HepG2 (cell line): ENCODE measurements at regions not wholly inside any gene's neighbourhood (a gene's known extent, or its start where the extent isn't known, plus 50 kb on each side); places are given as distances from the start of the nearest gene placed in this dataset.

Experiments used
- ATAC-seq: fragments of 200-7000 bp; cut with Tn5 transposase; 3 replicates; pipeline ENCODE4 v1.9.1; 2020; ENCODE audit warnings: mild to moderate bottlenecking, moderate library complexity
- BruUV-seq: library from RNA; stranded (reverse); fragments of 400-500 nt; replicated peaks from 2 replicates; lab custom pipeline; 2021; lab: Mats Ljungman, UMichigan
- CTCF ChIA-PET: fragments of 300-600 bp; formaldehyde crosslinking; extraction: SDS; loops from one replicate; lab custom pipeline; 2021; ENCODE audit warnings: low total read pairs, inconsistent platforms, low intra/inter-chr PET ratio; lab: Yijun Ruan, JAX
- POLR2A ChIA-PET: fragments of 350-600 bp; sonication (Branson Sonifier 250); formaldehyde crosslinking; loops from one replicate; lab custom pipeline; 2020; ENCODE audit warnings: antibody characterized with exemption, inconsistent platforms; lab: Yijun Ruan, JAX
- DNase-seq: peaks from one replicate; pipeline ENCODE4 v3.0.0-alpha.2; 2015; ENCODE audit warnings: low spot score
- FAIRE-seq: peaks from 3 replicates; lab custom pipeline; 2011; peaks lifted over from hg19 to GRCh38; lab: Jason Lieb, UNC
- H2AFZ ChIP-seq: one replicate; pipeline ENCODE4 v1.6.1; 2011; ENCODE audit warnings: low read length, inconsistent platforms
- H3K27ac ChIP-seq: fragments of 300-600 bp; 3 replicates; pipeline ENCODE4 v1.8.0; 2011; ENCODE audit warnings: mixed run types, mild to moderate bottlenecking, mixed read lengths, low read length, inconsistent platforms; ENCODE audit not compliant: insufficient read depth; ENCODE audit errors: extremely low read length
- H3K27me3 ChIP-seq, 2 experiments: fragments of 200-600 bp in 1 of 2; 2 replicates in 1 of 2; 3 replicates in 1 of 2; pipeline versions ENCODE4 v1.6.0 to v1.8.0; 2011; ENCODE audit warnings: low read length in 2 of 2, mild to moderate bottlenecking in 2 of 2, moderate library complexity in 2 of 2, inconsistent platforms in 1 of 2; ENCODE audit not compliant: insufficient read depth in 2 of 2, control insufficient read depth in 1 of 2
- H3K36me3 ChIP-seq, 2 experiments: fragments of 200-600 bp in 1 of 2; replicated peaks in 1 of 2; 2 replicates in 1 of 2; 3 replicates in 1 of 2; pipeline versions ENCODE4 v1.5.1 to v1.8.0; 2011; ENCODE audit warnings: low read length in 2 of 2, inconsistent platforms in 1 of 2; ENCODE audit not compliant: insufficient read depth in 2 of 2, control insufficient read depth in 1 of 2
- H3K4me1 ChIP-seq: 2 replicates; pipeline ENCODE4 v1.5.1; 2012; ENCODE audit warnings: low read length, inconsistent platforms; ENCODE audit not compliant: insufficient read depth
- H3K4me2 ChIP-seq: 2 replicates; pipeline ENCODE4 v1.6.0; 2011; ENCODE audit warnings: low read depth, low read length, inconsistent platforms
- H3K4me3 ChIP-seq, 3 experiments: fragments of 200-600 bp in 1 of 3; sonication (generic), shearing (Covaris generic) in 1 of 3; replicated peaks in 1 of 3; 2 replicates each; pipeline ENCODE4 v1.5.1; 2011 to 2016; ENCODE audit warnings: low read length in 3 of 3, inconsistent platforms in 2 of 3, low read depth in 2 of 3, mild to moderate bottlenecking in 2 of 3, control low read depth in 1 of 3, mixed read lengths in 1 of 3; ENCODE audit not compliant: insufficient read depth in 1 of 3
- H3K79me2 ChIP-seq: one replicate; pipeline ENCODE4 v1.6.1; 2011; ENCODE audit warnings: low read length, inconsistent platforms; ENCODE audit not compliant: insufficient read depth
- H3K9ac ChIP-seq: 2 replicates; pipeline ENCODE4 v1.6.0; 2011; ENCODE audit warnings: mild to moderate bottlenecking, low read depth, low read length, inconsistent platforms; ENCODE audit not compliant: insufficient read depth
- H3K9me3 ChIP-seq: 2 replicates; pipeline ENCODE4 v1.5.1; 2012; ENCODE audit warnings: mild to moderate bottlenecking, low read length
- H4K20me1 ChIP-seq: 2 replicates; pipeline ENCODE4 v1.6.0; 2011; ENCODE audit warnings: inconsistent platforms, mild to moderate bottlenecking, low read length, moderate library complexity; ENCODE audit not compliant: insufficient read depth
- ELK4 ChIP-seq: sonication (generic); formaldehyde crosslinking; IDR thresholded peaks from 2 replicates; pipeline ENCODE4 v1.9.0; 2021; ENCODE audit warnings: missing genetic modification reagents, borderline replicate concordance
- IKZF5 ChIP-seq: IDR thresholded peaks from 2 replicates; pipeline ENCODE4 v1.6.1; 2018; ENCODE audit warnings: missing genetic modification reagents, mild to moderate bottlenecking, missing compliant biosample characterization
- PRDM15 ChIP-seq: sonication (generic); formaldehyde crosslinking; IDR thresholded peaks from 2 replicates; pipeline ENCODE4 v1.4.0; 2020; ENCODE audit warnings: missing genetic modification reagents
- RELA ChIP-seq: sonication (generic); formaldehyde crosslinking; IDR thresholded peaks from 2 replicates; pipeline ENCODE4 v1.4.0; 2020; ENCODE audit warnings: missing genetic modification reagents
- SOX13 ChIP-seq, 3 experiments: fragments of 450-650 bp in 1 of 3; sonication (generic) in 1 of 3; formaldehyde crosslinking in 1 of 3; IDR thresholded peaks in 2 of 3; conservative IDR thresholded peaks in 1 of 3; 2 replicates each; pipeline versions ENCODE4 v1.5.0 to v1.6.1; 2016 to 2020; ENCODE audit warnings: antibody characterized with exemption in 1 of 3, mild to moderate bottlenecking in 1 of 3, missing compliant biosample characterization in 1 of 3, missing genetic modification reagents in 1 of 3, moderate library complexity in 1 of 3
- ZKSCAN5 ChIP-seq: sonication (generic); formaldehyde crosslinking; IDR thresholded peaks from 2 replicates; pipeline ENCODE4 v1.5.1; 2020; ENCODE audit warnings: mild to moderate bottlenecking, missing genetic modification reagents
- ZNF20 ChIP-seq: sonication (generic); formaldehyde crosslinking; IDR thresholded peaks from 2 replicates; pipeline ENCODE4 v1.4.0; 2020; ENCODE audit warnings: mild to moderate bottlenecking, moderate library complexity, missing genetic modification reagents
- ZNF619 ChIP-seq: sonication (generic); formaldehyde crosslinking; IDR thresholded peaks from 2 replicates; pipeline ENCODE4 v1.4.0; 2020; ENCODE audit warnings: mild to moderate bottlenecking, missing genetic modification reagents
- ZNF749 ChIP-seq: sonication (generic); formaldehyde crosslinking; IDR thresholded peaks from 2 replicates; pipeline ENCODE4 v1.8.0; 2022; ENCODE audit warnings: mild to moderate bottlenecking, missing genetic modification reagents, moderate library complexity, borderline replicate concordance
- WGBS: methylation state at CpG from one replicate; pipeline ENCODE4 v1.1.6; 2017; ENCODE audit warnings: low lambda C conversion rate; 5-methylcytosine and 5-hydroxymethylcytosine counted together
- in situ Hi-C: cut with HindIII; loops from 2 replicates; pipeline ENCODE4 v1.10.0; 2017; ENCODE audit warnings: low pct_unique_long_range_greater_than_20kb; ENCODE audit not compliant: extremely low pct_ligation_motif_present
- intact Hi-C: fragments of 100-400 bp; cut with micrococcal nuclease; formaldehyde crosslinking; loops from one replicate; pipeline ENCODE4 v1.10.0; 2022; ENCODE audit not compliant: unreplicated experiment

- H2AFZ ChIP-seq = no peak overlapping the region
- H4K20me1 ChIP-seq = no peaks in the 10 kb centered on the region
- FAIRE-seq = no peak
- no peaks in the 10 kb centered on the region for H3K36me3 ChIP-seq
- no peaks in the 10 kb centered on the region for H3K79me2 ChIP-seq
- no peak overlapping the region for H3K4me3 ChIP-seq
- no peak overlapping the region for H3K4me2 ChIP-seq
- H3K9ac ChIP-seq = no peak overlapping the region
- no peaks in the 10 kb centered on the region for H3K9me3 ChIP-seq
- CTCF ChIA-PET = no interaction called here
- no peak overlapping the region for H3K27ac ChIP-seq
- no peaks in the 10 kb centered on the region for H3K4me1 ChIP-seq
- in situ Hi-C loops (no loop called here), intact Hi-C loops (no loop called here)
- BruUV-seq = no TSS peak
- no peaks in the 10 kb centered on the region for H3K27me3 ChIP-seq
- no peak for ATAC-seq
- no peak for TF ChIP-seq IKZF5
- no peak for TF ChIP-seq RELA (CRISPR knock-in tag)
- TF ChIP-seq ZNF749 = no peak
- no peak for TF ChIP-seq ZKSCAN5 (CRISPR knock-in tag)
- no peak for TF ChIP-seq PRDM15
- TF ChIP-seq SOX13 (IDR thresholded peaks at IDR 0.05) = no peak
- no peak for TF ChIP-seq SOX13 (CRISPR knock-in tag; conservative IDR thresholded peaks at IDR 0.05 in 1 of 2, IDR thresholded peaks at IDR 0.05 in 1 of 2)
- TF ChIP-seq ELK4 (CRISPR knock-in tag) = no peak
- TF ChIP-seq ZNF619 (CRISPR knock-in tag) = no peak
- TF ChIP-seq ZNF20 = no peak
- 0% methylated on average over 1 of the region's 1 CpG for WGBS
- POLR2A ChIA-PET = no interaction called here
- no peak for DNase-seq
Observed at GRCh38 chr13:84025824-84026223, 143.6 kb upstream of the SLITRK1 start.
